Parathyroid adenoma (tissue), 2 donors: ENCODE measurements at regions not wholly inside any gene's neighbourhood (a gene's known extent, or its start where the extent isn't known, plus 50 kb on each side); places are given as distances from the start of the nearest gene placed in this dataset.

ENCODE experiments used
- H2AFZ ChIP-seq: fragments of 300-600 bp; sonication (generic); one replicate; pipeline ENCODE4 v1.7.0; 2017; ENCODE audit warnings: antibody characterized with exemption, mild to moderate bottlenecking
- H3K27ac ChIP-seq: fragments of 300-600 bp; sonication (generic); one replicate; pipeline ENCODE4 v1.7.0; 2017
- H3K27me3 ChIP-seq: fragments of 300-600 bp; sonication (generic); one replicate; pipeline ENCODE4 v1.7.0; 2017; ENCODE audit warnings: low read length; ENCODE audit not compliant: control insufficient read depth, insufficient read depth
- H3K36me3 ChIP-seq: fragments of 300-600 bp; sonication (generic); one replicate; pipeline ENCODE4 v1.7.0; 2017; ENCODE audit warnings: low read length; ENCODE audit not compliant: control insufficient read depth, insufficient read depth
- H3K4me1 ChIP-seq: fragments of 300-600 bp; sonication (generic); one replicate; pipeline ENCODE4 v1.7.0; 2017; ENCODE audit warnings: control low read depth
- H3K4me2 ChIP-seq: fragments of 300-600 bp; sonication (generic); one replicate; pipeline ENCODE4 v1.7.0; 2017; ENCODE audit warnings: low read length
- H3K4me3 ChIP-seq: fragments of 300-600 bp; sonication (generic); one replicate; pipeline ENCODE4 v1.7.0; 2017; ENCODE audit warnings: low read depth, low read length
- H3K79me2 ChIP-seq: fragments of 300-600 bp; sonication (generic); one replicate; pipeline ENCODE4 v1.7.0; 2017; ENCODE audit warnings: control low read depth
- H3K9ac ChIP-seq: fragments of 300-600 bp; sonication (generic); one replicate; pipeline ENCODE4 v1.7.0; 2017; ENCODE audit warnings: mild to moderate bottlenecking
- H3K9me3 ChIP-seq: fragments of 300-600 bp; sonication (generic); one replicate; pipeline ENCODE4 v1.7.0; 2017; ENCODE audit warnings: low read length; ENCODE audit not compliant: control insufficient read depth
- TF ChIP-seq, protein P1 (sequence below): fragments of 300-600 bp; sonication (generic); IDR thresholded peaks from one replicate; pipeline ENCODE4 v1.7.0; 2017; ENCODE audit warnings: antibody characterized with exemption, mild to moderate bottlenecking
- donor health status: primary hyperparathyroidism.

DNA sequence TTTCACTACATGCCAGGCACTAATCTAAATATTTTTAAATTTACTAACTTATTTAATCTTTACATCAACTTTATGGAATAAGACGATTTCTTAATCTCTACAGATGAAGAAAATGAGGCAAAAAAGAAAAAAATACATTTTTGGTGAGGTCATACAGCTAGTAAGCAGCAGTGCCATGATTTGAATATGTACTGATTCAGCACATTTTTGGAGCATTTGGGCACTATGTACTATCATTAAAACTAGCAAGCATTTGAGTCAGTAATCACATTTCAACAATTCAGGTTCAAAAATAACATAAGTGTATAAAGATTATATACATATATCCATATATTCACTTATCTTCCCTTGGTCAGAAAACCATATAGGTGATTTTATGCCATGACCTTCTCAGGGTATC lies 124.4 kb upstream of the TMTC1 start:
- Histone ChIP-seq H3K9me3 (no peaks in the 10 kb centered on the region), H3K9ac (no peak overlapping the region), H3K4me2 (no peak overlapping the region), H3K4me3 (no peak overlapping the region), H3K27me3 (no peaks in the 10 kb centered on the region), H3K36me3 (no peaks in the 10 kb centered on the region), H3K4me1 (no peaks in the 10 kb centered on the region), H2AFZ (no peak overlapping the region), H3K79me2 (no peaks in the 10 kb centered on the region), H3K27ac (no peak overlapping the region)
- TF ChIP-seq, protein P1, sequence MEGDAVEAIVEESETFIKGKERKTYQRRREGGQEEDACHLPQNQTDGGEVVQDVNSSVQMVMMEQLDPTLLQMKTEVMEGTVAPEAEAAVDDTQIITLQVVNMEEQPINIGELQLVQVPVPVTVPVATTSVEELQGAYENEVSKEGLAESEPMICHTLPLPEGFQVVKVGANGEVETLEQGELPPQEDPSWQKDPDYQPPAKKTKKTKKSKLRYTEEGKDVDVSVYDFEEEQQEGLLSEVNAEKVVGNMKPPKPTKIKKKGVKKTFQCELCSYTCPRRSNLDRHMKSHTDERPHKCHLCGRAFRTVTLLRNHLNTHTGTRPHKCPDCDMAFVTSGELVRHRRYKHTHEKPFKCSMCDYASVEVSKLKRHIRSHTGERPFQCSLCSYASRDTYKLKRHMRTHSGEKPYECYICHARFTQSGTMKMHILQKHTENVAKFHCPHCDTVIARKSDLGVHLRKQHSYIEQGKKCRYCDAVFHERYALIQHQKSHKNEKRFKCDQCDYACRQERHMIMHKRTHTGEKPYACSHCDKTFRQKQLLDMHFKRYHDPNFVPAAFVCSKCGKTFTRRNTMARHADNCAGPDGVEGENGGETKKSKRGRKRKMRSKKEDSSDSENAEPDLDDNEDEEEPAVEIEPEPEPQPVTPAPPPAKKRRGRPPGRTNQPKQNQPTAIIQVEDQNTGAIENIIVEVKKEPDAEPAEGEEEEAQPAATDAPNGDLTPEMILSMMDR, result no peak

DNA sequence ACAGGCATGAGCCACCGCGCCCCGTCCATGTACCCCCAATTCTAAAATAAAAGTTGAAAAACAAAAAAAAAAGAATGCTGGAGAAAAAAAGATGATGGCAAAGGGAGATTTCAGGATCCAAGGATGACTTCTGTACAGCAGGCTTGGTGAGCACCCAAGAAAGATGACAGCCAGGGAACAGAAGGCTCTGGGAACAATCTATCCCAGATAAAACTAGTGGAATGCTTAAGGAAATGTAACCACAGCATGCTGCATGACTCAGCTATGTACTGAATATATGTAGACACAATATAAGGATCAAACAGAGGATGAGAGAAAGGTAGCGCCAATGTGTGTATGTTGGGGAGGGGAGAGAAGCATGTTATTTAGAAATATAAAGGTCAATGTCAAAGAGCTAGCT lies 123.7 kb upstream of the TMTC1 start:
- Histone ChIP-seq H3K4me3 (no peak overlapping the region), H3K4me1 (no peaks in the 10 kb centered on the region), H3K79me2 (no peaks in the 10 kb centered on the region), H3K27ac (no peak overlapping the region), H2AFZ (no peak overlapping the region), H3K36me3 (no peaks in the 10 kb centered on the region), H3K9me3 (no peaks in the 10 kb centered on the region), H3K27me3 (no peaks in the 10 kb centered on the region), H3K4me2 (no peak overlapping the region), H3K9ac (no peak overlapping the region)
- TF ChIP-seq, protein P1, result no peak

DNA sequence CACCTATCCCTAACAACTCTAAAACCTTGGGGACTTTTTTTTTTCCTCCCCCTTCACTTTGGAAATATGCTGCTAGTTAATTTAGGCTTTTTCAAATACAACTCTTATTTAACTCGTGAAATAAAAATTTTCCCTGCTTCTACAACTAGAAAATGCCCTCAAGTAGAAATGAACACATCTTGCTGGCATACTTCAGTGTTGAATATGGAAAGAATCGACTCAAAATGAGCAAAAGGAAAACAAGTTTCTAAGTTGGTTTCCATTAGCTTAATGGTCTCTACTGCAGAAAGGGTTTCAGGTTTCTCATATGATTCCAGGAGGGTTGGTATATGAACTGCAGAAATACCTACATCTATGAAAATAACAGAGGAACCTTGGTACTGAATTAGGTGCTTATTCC lies 118.3 kb upstream of the TMTC1 start:
- no peak overlapping the region for H2AFZ ChIP-seq
- no peak overlapping the region for H3K9ac ChIP-seq
- no peak overlapping the region for H3K4me3 ChIP-seq
- TF ChIP-seq, protein P1, result no peak
- H3K4me2 ChIP-seq, result no peak overlapping the region
- no peaks in the 10 kb centered on the region for H3K9me3 ChIP-seq
- H3K36me3 ChIP-seq, result no peaks in the 10 kb centered on the region
- no peaks in the 10 kb centered on the region for H3K27me3 ChIP-seq
- H3K79me2 ChIP-seq, result no peaks in the 10 kb centered on the region
- H3K4me1 ChIP-seq, result no peaks in the 10 kb centered on the region
- H3K27ac ChIP-seq, result no peak overlapping the region

DNA sequence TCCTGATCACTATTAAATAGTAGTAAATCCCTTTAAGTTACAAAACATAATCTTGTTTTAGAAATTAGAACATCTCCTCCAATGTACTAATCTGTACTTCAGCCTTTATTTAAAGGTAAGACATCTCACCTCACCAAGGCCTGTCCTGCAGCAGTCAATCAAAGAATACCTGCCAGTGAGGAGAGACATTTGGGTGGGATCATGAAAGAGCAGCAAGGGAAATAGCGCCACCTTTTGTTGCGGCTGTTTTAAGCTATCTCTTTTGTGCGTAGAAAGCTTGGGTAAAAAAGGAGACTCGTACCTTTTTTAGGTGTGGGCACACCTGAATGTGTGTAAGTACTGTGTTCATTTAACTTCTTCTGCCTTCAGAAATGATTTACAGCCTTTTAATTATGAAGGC lies 117.8 kb upstream of the TMTC1 start:
- Histone ChIP-seq H3K4me1 (no peaks in the 10 kb centered on the region), H3K27me3 (no peaks in the 10 kb centered on the region), H3K36me3 (no peaks in the 10 kb centered on the region), H3K4me3 (no peak overlapping the region), H3K4me2 (no peak overlapping the region), H3K27ac (no peak overlapping the region), H3K9ac (no peak overlapping the region), H3K79me2 (no peaks in the 10 kb centered on the region), H2AFZ (no peak overlapping the region), H3K9me3 (no peaks in the 10 kb centered on the region)
- TF ChIP-seq, protein P1, result no peak

DNA sequence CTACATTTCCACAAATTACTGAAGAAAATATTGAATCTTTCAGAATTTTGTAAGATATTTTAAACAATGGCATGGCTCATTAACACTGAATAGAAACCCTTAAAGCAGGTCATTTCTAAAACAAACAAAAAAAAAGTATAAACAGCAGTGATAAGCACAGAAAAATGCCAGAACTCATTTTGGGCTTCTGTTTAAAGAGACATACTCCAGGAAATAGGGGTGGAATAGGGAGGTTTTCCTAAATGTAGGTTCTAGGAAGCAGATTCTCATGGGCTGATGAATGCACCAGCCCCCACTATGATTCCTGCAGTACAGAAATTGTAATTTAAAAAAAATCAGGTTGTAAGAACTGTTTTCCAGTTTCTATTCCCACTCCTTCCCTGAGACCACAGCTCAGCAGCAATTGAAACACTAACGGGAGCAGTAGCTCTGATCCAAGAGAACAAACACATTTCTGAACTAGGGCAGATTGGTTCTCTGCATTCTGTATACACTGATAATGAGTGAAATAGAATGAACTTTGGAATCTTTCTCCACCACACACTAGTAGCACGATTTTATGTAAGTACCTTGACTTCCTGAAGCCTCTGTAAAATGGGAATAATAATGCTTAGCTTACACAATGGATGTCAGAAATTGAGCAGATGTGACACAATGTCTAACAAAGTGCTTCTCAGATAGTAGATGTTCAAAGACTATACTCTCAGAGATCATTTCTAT lies 115.6 kb upstream of the TMTC1 start:
- H3K9ac ChIP-seq, result no peak overlapping the region
- no peak overlapping the region for H3K4me2 ChIP-seq
- no peak overlapping the region for H3K27ac ChIP-seq
- no peaks in the 10 kb centered on the region for H3K79me2 ChIP-seq
- TF ChIP-seq, protein P1, result no peak
- H2AFZ ChIP-seq, result no peak overlapping the region
- H3K9me3 ChIP-seq, result no peaks in the 10 kb centered on the region
- H3K27me3 ChIP-seq, result no peaks in the 10 kb centered on the region
- no peak overlapping the region for H3K4me3 ChIP-seq
- no peaks in the 10 kb centered on the region for H3K36me3 ChIP-seq
- no peaks in the 10 kb centered on the region for H3K4me1 ChIP-seq
